SK-N-SH treated with all-trans-retinoic acid at 6 μM for 48 hours (cell line): ENCODE measurements at regions not wholly inside any gene's neighbourhood (a gene's known extent, or its start where the extent isn't known, plus 50 kb on each side); places are given as distances from the start of the nearest gene placed in this dataset.

Experiments used
- BACH2 ChIP-seq: fragments of 250-450 bp; sonication (Bioruptor Pico); IDR thresholded peaks from 2 replicates; pipeline ENCODE4 v1.9.0; 2021; ENCODE audit warnings: mild to moderate bottlenecking, borderline replicate concordance
- CSDC2 ChIP-seq: fragments of 250-450 bp; sonication (Bioruptor Pico); IDR thresholded peaks from 2 replicates; pipeline ENCODE4 v1.5.0; 2020; ENCODE audit warnings: mild to moderate bottlenecking, moderate library complexity
- ISL1 ChIP-seq: fragments of 250-450 bp; sonication (Bioruptor Pico); IDR thresholded peaks from 2 replicates; pipeline ENCODE4 v2.1.2; 2022; ENCODE audit warnings: mild to moderate bottlenecking, moderate library complexity
- OSR1 ChIP-seq: fragments of 250-450 bp; sonication (Bioruptor Pico); IDR thresholded peaks from 2 replicates; pipeline ENCODE4 v1.8.0; 2022; ENCODE audit warnings: moderate library complexity, mild to moderate bottlenecking, inconsistent platforms
- PATZ1 ChIP-seq: fragments of 250-450 bp; sonication (Bioruptor Pico); IDR thresholded peaks from 2 replicates; pipeline ENCODE4 v1.8.0; 2020; ENCODE audit warnings: mild to moderate bottlenecking, moderate library complexity, borderline replicate concordance
- PPARA ChIP-seq: fragments of 250-450 bp; sonication (Bioruptor Pico); IDR thresholded peaks from 2 replicates; pipeline ENCODE4 v1.5.0; 2020; ENCODE audit warnings: mild to moderate bottlenecking, borderline replicate concordance
- TCF4 ChIP-seq: fragments of 250-450 bp; sonication (Bioruptor Pico); IDR thresholded peaks from 2 replicates; pipeline ENCODE4 v1.8.0; 2021; ENCODE audit warnings: mild to moderate bottlenecking, moderate library complexity, borderline replicate concordance
- TOX ChIP-seq: fragments of 250-450 bp; sonication (Bioruptor Pico); IDR thresholded peaks from 2 replicates; pipeline ENCODE4 v1.8.0; 2021; ENCODE audit warnings: mild to moderate bottlenecking, moderate library complexity, borderline replicate concordance
- TSHZ2 ChIP-seq: fragments of 250-450 bp; sonication (Bioruptor Pico); IDR thresholded peaks from 2 replicates; pipeline ENCODE4 v1.5.0; 2020; ENCODE audit warnings: mild to moderate bottlenecking, moderate library complexity

- TF ChIP-seq OSR1 (CRISPR knock-in tag) (no peak), BACH2 (CRISPR knock-in tag) (no peak), TOX (CRISPR knock-in tag) (no peak), PATZ1 (CRISPR knock-in tag) (no peak), TSHZ2 (no peak), ISL1 (CRISPR knock-in tag) (no peak), CSDC2 (CRISPR knock-in tag) (no peak), TCF4 (CRISPR knock-in tag) (no peak), PPARA (CRISPR knock-in tag) (no peak)
Observed at GRCh38 chr9:82153032-82153431, 164.5 kb downstream of the SPATA31D1 start.
